Fibroblast of lung (primary cell): ENCODE measurements at regions not wholly inside any gene's neighbourhood (a gene's known extent, or its start where the extent isn't known, plus 50 kb on each side); places are given as distances from the start of the nearest gene placed in this dataset.

Source experiments
- CTCF ChIP-seq, 2 donors: IDR thresholded peaks in 1 of 2; conservative IDR thresholded peaks in 1 of 2; 1 replicate in 1 of 2; 2 replicates in 1 of 2; pipeline ENCODE4 v1.5.1; 2011 to 2012; ENCODE audit warnings: low read length in 2 of 2, control low read depth in 1 of 2, inconsistent platforms in 1 of 2, low read depth in 1 of 2, mild to moderate bottlenecking in 1 of 2
- EZH2 ChIP-seq: IDR thresholded peaks from 2 replicates; pipeline ENCODE4 v1.5.1; 2012; ENCODE audit warnings: low read length, control low read depth, mild to moderate bottlenecking; ENCODE audit errors: missing control alignments

- TF ChIP-seq CTCF (conservative IDR thresholded peaks at IDR 0.05 in 1 of 2, IDR thresholded peaks at IDR 0.05 in 1 of 2; ENCODE audit: low read depth in 1 of 2, low read length in 2 of 2) (no peak), EZH2 (no peak)
Measured at GRCh38 chr1:193905288-193906085, 719.1 kb upstream of the B3GALT2 start.
